B cell (primary cell): ENCODE measurements at regions not wholly inside any gene's neighbourhood (a gene's known extent, or its start where the extent isn't known, plus 50 kb on each side); places are given as distances from the start of the nearest gene placed in this dataset.

Experiments
- ATAC-seq: fragments of 200-7000 bp; cut with Tn5 transposase; one replicate; pipeline ENCODE4 v1.10.0; 2021; ENCODE audit warnings: low read depth, mild to moderate bottlenecking, moderate number of reproducible peaks, moderate library complexity
- CTCF ChIA-PET: fragments of 350-600 bp; sonication (Branson Sonifier 250); formaldehyde crosslinking; loops from one replicate; lab custom pipeline; 2021; ENCODE audit warnings: antibody characterized with exemption, inconsistent platforms; lab: Charles Lee
- POLR2A ChIA-PET: fragments of 350-600 bp; sonication (Branson Sonifier 250); formaldehyde crosslinking; loops from one replicate; lab custom pipeline; 2021; ENCODE audit warnings: antibody characterized with exemption; lab: Charles Lee
- DNase-seq: peaks from one replicate; pipeline ENCODE4 v3.0.0; 2013
- H2AFZ ChIP-seq: 2 replicates; pipeline ENCODE4 v1.6.1; 2012; ENCODE audit warnings: mild to moderate bottlenecking, low read depth, low read length; ENCODE audit not compliant: insufficient read depth, poor library complexity, severe bottlenecking
- H3K27ac ChIP-seq, 2 donors: 1 replicate in 1 of 2; 2 replicates in 1 of 2; pipeline ENCODE4 v1.5.1; 2012 to 2013; ENCODE audit warnings: low read length in 2 of 2, mild to moderate bottlenecking in 2 of 2, moderate library complexity in 1 of 2
- H3K27me3 ChIP-seq, 4 experiments: fragments of 200-600 bp in 1 of 4; sonication (generic) in 1 of 4; replicated peaks in 1 of 4; 1 replicate in 2 of 4; 2 replicates in 2 of 4; pipeline versions ENCODE4 v1.6.1 to v1.7.0; 2013 to 2016; ENCODE audit warnings: low read length in 3 of 4, mild to moderate bottlenecking in 2 of 4, mixed read lengths in 1 of 4, moderate library complexity in 1 of 4; ENCODE audit not compliant: insufficient read depth in 4 of 4, control insufficient read depth in 3 of 4; ENCODE audit errors: control extremely low read depth in 1 of 4
- H3K36me3 ChIP-seq, 2 experiments: replicated peaks in 1 of 2; 1 replicate in 1 of 2; 2 replicates in 1 of 2; pipeline versions ENCODE4 v1.6.1 to v1.7.1; 2013; ENCODE audit warnings: low read length in 1 of 2; ENCODE audit not compliant: insufficient read depth in 2 of 2, control insufficient read depth in 1 of 2; ENCODE audit errors: control extremely low read depth in 1 of 2, extremely low read depth in 1 of 2
- H3K4me1 ChIP-seq, 2 donors: fragments of 200-600 bp in 1 of 2; sonication (generic) in 1 of 2; 1 replicate in 1 of 2; 2 replicates in 1 of 2; pipeline versions ENCODE4 v1.5.1 to v1.6.1; 2013 to 2017; ENCODE audit warnings: low read length in 2 of 2; ENCODE audit not compliant: control insufficient read depth in 2 of 2, insufficient read depth in 2 of 2
- H3K4me2 ChIP-seq: replicated peaks from 2 replicates; pipeline ENCODE3; 2012; ENCODE audit warnings: mild to moderate bottlenecking, low read depth, low read length; ENCODE audit not compliant: poor library complexity, severe bottlenecking
- H3K4me3 ChIP-seq, 5 experiments: fragments of 200-600 bp in 1 of 5; sonication (generic) in 1 of 5; 1 replicate in 3 of 5; 2 replicates in 2 of 5; pipeline versions ENCODE4 v1.5.1 to v1.7.0; 2011 to 2016; ENCODE audit warnings: low read length in 4 of 5, mild to moderate bottlenecking in 4 of 5, low read depth in 2 of 5, control low read depth in 1 of 5, moderate library complexity in 1 of 5; ENCODE audit not compliant: insufficient read depth in 1 of 5; ENCODE audit errors: control extremely low read depth in 1 of 5, extremely low read depth in 1 of 5
- H3K79me2 ChIP-seq: fragments of 200-600 bp; sonication (generic); one replicate; pipeline ENCODE4 v1.6.0; 2016; ENCODE audit warnings: low read length; ENCODE audit not compliant: control insufficient read depth, insufficient read depth
- H3K9ac ChIP-seq: fragments of 200-600 bp; sonication (generic); 2 replicates; pipeline ENCODE4 v1.6.1; 2017; ENCODE audit warnings: mild to moderate bottlenecking, low read length, moderate library complexity
- H3K9me3 ChIP-seq, 3 donors: one replicate each; pipeline versions ENCODE4 v1.6.1 to v1.7.1; 2013; ENCODE audit warnings: low read length in 2 of 3; ENCODE audit not compliant: control insufficient read depth in 2 of 3, insufficient read depth in 1 of 3; ENCODE audit errors: control extremely low read depth in 1 of 3
- H4K20me1 ChIP-seq: 2 replicates; pipeline ENCODE4 v1.6.0; 2012; ENCODE audit warnings: mild to moderate bottlenecking, low read length; ENCODE audit not compliant: insufficient read depth, control insufficient read depth, poor library complexity, severe bottlenecking
- H3K27ac Mint-ChIP-seq: one replicate; pipeline ENCODE4 v1.8.0; 2021; ENCODE audit warnings: mixed read lengths
- H3K27me3 Mint-ChIP-seq: one replicate; pipeline ENCODE4 v1.8.0; 2021; ENCODE audit warnings: mixed read lengths
- H3K4me1 Mint-ChIP-seq: one replicate; pipeline ENCODE4 v1.8.0; 2021; ENCODE audit warnings: mixed read lengths
- H3K4me3 Mint-ChIP-seq: one replicate; pipeline ENCODE4 v1.8.0; 2021; ENCODE audit warnings: mixed read lengths
- H3K9me3 Mint-ChIP-seq: one replicate; pipeline ENCODE4 v1.8.0; 2022; ENCODE audit warnings: mixed read lengths; ENCODE audit not compliant: insufficient read depth
- CTCF ChIP-seq: fragments of 200-600 bp; IDR thresholded peaks from one replicate; pipeline ENCODE4 v1.8.0; 2022; ENCODE audit warnings: antibody characterized with exemption, mild to moderate bottlenecking
- EZH2 ChIP-seq: IDR thresholded peaks from 2 replicates; pipeline ENCODE4 v1.6.1; 2012; ENCODE audit warnings: borderline replicate concordance, low read depth, mild to moderate bottlenecking, moderate library complexity, low read length; ENCODE audit not compliant: insufficient read depth, poor library complexity, severe bottlenecking
- WGBS: methylation state at CpG from one replicate; pipeline ENCODE4 v1.1.5; 2013; ENCODE audit warnings: missing lambda C conversion rate; ENCODE audit not compliant: insufficient coverage; 5-methylcytosine and 5-hydroxymethylcytosine counted together
- intact Hi-C: fragments of 100-400 bp; cut with micrococcal nuclease; formaldehyde crosslinking; loops from one replicate; pipeline ENCODE4 v1.10.0; 2022

GRCh38 chr20:60820918-60821317 is 431.1 kb upstream of the CDH4 start:
- Histone ChIP-seq H3K27me3 (no peaks in the 10 kb centered on the region), H3K27ac (no peak overlapping the region), H4K20me1 (no peaks in the 10 kb centered on the region), H2AFZ (no peak overlapping the region), H3K4me1 (no peaks in the 10 kb centered on the region), H3K36me3 (no peaks in the 10 kb centered on the region), H3K4me2 (no peak overlapping the region), H3K9ac (no peak overlapping the region), H3K9me3 (peaks cover 0 to 4% (median 0%) of the 10 kb centered on the region in 3 donors), H3K79me2 (no peaks in the 10 kb centered on the region), H3K4me3 (no peak overlapping the region)
- POLR2A ChIA-PET: no interaction called here
- intact Hi-C loops: no loop called here
- 6% methylated on average over 4 of the region's 5 CpGs for WGBS
- no peak overlapping the region for H3K27ac Mint-ChIP-seq
- ATAC-seq (no peak), DNase-seq (no peak)
- H3K9me3 Mint-ChIP-seq: no peaks in the 10 kb centered on the region
- CTCF ChIA-PET: interaction anchor here (1.0 kb wide), 1 partner anchor 8 kb away, joined by 4 read pairs; no protein-coding TSS in a partner anchor
- TF ChIP-seq CTCF (no peak), EZH2 (no peak)
- no peaks in the 10 kb centered on the region for H3K4me1 Mint-ChIP-seq
- H3K27me3 Mint-ChIP-seq: no peaks in the 10 kb centered on the region
- no peak overlapping the region for H3K4me3 Mint-ChIP-seq

GRCh38 chr20:60822699-60823607 is 429.1 kb upstream of the CDH4 start:
- no peak overlapping the region for H3K9ac ChIP-seq
- no peaks in the 10 kb centered on the region for H3K4me1 Mint-ChIP-seq
- no peak overlapping the region for H3K27ac ChIP-seq
- no peak overlapping the region for H3K4me3 Mint-ChIP-seq
- no peak overlapping the region for H3K4me3 ChIP-seq
- 69% methylated on average over 2 of the region's 10 CpGs for WGBS
- H3K27me3 ChIP-seq: no peaks in the 10 kb centered on the region
- ChIA-PET CTCF (no interaction called here), POLR2A (no interaction called here)
- no peaks in the 10 kb centered on the region for H3K4me1 ChIP-seq
- peaks cover 6% of the 10 kb centered on the region for H3K9me3 Mint-ChIP-seq
- no peaks in the 10 kb centered on the region for H3K36me3 ChIP-seq
- no peak overlapping the region for H3K27ac Mint-ChIP-seq
- H3K4me2 ChIP-seq: no peak overlapping the region
- TF ChIP-seq CTCF (no peak), EZH2 (no peak)
- no peak for DNase-seq
- no peaks in the 10 kb centered on the region for H3K9me3 ChIP-seq
- ATAC-seq: no peak
- no peak overlapping the region for H2AFZ ChIP-seq
- H3K27me3 Mint-ChIP-seq: no peaks in the 10 kb centered on the region
- no peaks in the 10 kb centered on the region for H3K79me2 ChIP-seq
- intact Hi-C loops: no loop called here
- H4K20me1 ChIP-seq: no peaks in the 10 kb centered on the region
